Keratinocyte (primary cell): ENCODE measurements at regions not wholly inside any gene's neighbourhood (a gene's known extent, or its start where the extent isn't known, plus 50 kb on each side); places are given as distances from the start of the nearest gene placed in this dataset.

Experiments used
- CTCF ChIP-seq, 3 experiments: IDR thresholded peaks in 1 of 3; conservative IDR thresholded peaks in 1 of 3; optimal IDR thresholded peaks in 1 of 3; 2 replicates in 2 of 3; 3 replicates in 1 of 3; pipeline versions ENCODE3 to v1.5.1; 2011; ENCODE audit warnings: low read length in 3 of 3, mild to moderate bottlenecking in 3 of 3, moderate library complexity in 2 of 3, control low read depth in 1 of 3, inconsistent platforms in 1 of 3; ENCODE audit not compliant: insufficient read depth in 2 of 3; ENCODE audit errors: extremely low read depth in 1 of 3
- EZH2 ChIP-seq: IDR thresholded peaks from one replicate; pipeline ENCODE4 v1.6.1; 2012; ENCODE audit warnings: inconsistent platforms, mild to moderate bottlenecking, low read length, moderate library complexity

- no peak for TF ChIP-seq CTCF (optimal IDR thresholded peaks at IDR 0.05 in 1 of 3, IDR thresholded peaks at IDR 0.05 in 1 of 3, conservative IDR thresholded peaks at IDR 0.05 in 1 of 3; ENCODE audit: extremely low read depth in 1 of 3, insufficient read depth in 2 of 3, low read length in 3 of 3)
- no peak for TF ChIP-seq EZH2
Observed at GRCh38 chr7:137074391-137075030, 206.1 kb downstream of the CHRM2 start.
